ENCODE measurements at regions not wholly inside any gene's neighbourhood (a gene's known extent, or its start where the extent isn't known, plus 50 kb on each side); places are given as distances from the start of the nearest gene placed in this dataset.
"Not testable (repeated sequence)": the region's sequence is repeated elsewhere in the genome, so short reads cannot be mapped to it uniquely, and the experiment has no call there.

DNA sequence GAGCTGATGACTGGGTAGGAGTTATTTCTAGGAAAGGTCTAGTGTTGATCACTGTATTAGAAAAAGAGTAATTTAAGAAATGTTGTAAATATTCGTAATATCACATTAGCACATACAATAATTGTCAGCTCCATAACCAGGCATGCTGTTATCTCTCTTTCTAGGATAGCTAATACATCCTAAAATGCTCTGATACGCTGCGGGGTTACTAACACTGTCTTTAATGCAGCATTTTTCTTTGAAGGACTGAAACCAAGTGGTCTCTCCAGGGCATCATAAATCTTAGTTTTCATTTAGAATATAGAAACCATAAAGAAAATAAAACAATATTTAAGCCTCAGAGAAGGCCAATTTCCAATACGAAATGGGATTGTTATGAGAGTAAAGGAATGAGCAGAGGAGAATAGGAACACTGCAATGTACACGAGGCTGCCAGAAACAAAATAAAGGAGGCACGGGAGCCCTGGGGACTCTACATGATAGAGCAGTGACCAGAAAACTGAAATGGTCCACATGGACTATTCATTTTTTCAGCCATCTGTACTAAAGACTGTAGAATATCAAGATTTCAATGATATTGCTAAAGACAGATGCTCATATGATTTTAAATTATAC, 1606.7 kb upstream of the AGA start:
- DNase-seq = no peak

DNA sequence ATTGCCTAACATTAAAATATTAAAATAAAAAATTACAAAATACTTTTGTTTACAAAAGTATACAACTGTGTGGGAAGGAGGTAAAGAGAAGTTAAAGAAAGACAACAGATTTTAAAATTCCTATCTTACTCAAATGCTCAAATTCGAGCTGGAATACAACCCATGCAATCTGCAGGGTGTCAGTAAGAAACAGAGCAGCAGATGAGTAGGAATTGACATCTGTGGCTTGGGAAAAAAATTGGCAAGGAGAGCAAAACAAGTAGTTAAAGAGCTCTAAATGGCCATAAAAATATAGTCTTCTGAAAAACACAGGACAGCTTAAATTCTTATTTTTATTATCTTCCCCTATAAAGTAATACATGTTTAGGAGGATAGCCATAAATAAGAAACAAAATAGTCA, 1609.0 kb upstream of the AGA start:
- DNase-seq = no peak

DNA sequence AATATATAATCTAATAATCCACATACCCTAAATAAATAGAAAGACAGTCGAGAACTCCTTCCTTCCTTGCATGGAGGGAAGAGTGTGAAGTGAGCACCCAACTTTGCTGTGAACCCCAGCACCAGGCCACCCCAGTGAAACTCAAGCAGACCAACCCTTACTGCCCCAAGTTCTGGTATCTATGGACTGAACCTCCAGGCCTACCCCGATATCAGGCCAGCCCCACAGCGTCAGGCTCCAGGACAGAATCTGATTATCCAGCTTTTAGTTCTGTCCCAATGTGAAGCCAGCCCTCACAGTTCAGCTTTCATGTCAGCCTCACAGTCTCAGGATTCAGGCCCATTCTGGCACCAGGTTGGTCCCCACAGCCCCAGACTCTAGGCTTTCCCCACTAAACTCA, 1617.2 kb upstream of the AGA start:
- no peak for DNase-seq

DNA sequence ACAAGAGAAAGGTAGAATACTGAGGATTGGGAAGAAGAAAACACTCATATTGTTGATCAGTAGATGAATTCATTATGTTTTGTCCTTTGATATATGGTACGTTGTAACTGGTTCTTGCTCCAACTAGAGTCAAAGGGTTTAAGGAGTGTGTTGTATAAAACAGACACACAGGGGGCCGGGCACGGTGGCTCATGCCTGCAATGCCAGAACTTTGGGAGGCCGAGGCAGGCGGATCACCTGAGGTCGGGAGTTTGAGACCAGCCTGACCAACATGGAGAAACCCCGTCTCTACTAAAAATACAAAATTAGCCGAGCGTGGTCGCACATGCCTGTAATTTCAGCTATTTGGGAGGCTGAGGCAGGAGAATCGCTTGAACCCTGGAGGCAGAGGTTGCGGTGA, 1624.0 kb upstream of the AGA start:
- DNase-seq = not testable (repeated sequence)

DNA sequence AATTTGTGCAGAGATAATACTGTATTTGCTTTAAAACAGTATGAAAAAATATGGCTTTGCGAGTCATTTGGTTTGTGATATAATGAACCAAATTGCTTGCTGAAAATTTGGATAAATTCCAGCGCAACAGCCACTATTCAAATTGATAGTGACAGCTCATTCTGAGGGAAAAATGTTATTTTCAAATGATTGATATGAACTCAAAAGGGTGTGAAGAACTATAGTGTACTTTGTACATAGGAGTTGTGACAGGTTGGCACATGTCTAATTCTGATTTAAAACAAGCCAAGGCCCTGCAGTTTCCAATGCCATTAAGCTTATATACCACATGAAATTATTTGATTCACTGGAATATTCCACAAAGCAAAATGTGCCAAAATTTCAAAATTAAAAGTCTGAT, 1628.9 kb upstream of the AGA start:
- DNase-seq = no peak

DNA sequence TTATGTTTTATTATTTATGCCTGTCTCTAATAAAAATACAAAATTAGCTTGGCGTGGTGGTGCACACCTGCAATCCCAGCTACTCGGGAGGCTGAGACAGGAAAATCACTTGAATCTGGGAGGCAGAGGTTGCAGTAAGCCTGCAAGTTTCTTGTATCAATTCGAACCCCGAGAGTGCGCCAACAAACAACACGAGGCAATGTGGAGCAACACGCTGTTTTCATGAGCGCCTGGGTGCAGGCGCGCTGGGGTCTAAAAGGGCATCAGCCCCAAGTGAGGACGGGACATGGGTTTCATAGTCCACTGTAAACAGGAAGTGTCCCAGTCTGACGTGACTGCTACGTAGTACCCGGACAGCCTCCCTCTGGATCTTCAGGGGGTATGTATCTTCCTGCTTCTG, 1634.6 kb upstream of the AGA start:
- DNase-seq = no peak

DNA sequence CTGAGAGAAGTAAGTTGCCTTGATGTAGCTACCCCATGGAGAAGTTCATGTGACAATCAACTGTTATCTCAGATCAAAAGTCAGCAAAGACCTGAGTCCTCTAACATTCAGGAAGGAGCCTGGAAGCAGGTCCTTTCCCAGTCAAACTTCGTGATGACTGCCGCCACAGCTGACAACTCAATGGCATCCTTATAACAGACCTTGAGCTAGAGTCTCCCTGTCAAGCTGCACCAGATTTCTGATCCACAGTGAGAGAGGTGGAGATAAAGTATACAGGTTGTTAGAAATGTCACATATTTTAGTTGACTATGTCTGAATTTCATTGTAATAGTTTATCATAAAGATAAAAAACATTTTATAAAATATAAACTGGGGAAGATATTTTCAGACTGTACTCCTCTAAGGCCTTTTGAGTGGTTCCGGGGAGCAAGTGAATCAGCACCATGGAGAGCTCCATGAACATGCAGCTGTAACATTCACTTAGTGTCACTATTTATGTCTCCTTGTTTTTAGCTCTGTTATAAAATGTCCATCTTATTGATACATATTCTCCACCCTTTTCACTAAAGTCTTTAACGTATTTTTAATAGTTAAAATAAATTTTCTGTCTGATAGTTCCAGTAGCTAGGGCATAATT, 1653.5 kb upstream of the AGA start:
- DNase-seq = peak; percentile 44

DNA sequence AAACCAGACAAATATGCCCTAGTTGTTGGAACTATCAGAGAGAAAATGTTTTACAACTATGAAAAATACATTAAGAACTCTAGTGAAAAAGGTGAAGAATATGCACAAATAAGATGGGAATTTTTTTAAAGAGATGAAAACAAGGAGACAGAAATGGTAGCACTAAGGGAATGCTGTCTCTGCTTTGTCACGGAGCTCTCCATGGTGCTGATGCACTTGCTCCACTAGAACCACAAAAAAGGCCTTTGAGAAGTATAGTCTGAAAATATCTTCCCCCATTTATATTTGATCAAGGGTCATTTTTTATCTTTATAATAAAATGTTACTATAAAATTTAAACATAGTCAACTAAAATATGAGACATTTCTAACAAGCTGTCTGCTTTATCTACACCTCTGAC, 1655.5 kb upstream of the AGA start:
- peak; percentile 42 for DNase-seq

DNA sequence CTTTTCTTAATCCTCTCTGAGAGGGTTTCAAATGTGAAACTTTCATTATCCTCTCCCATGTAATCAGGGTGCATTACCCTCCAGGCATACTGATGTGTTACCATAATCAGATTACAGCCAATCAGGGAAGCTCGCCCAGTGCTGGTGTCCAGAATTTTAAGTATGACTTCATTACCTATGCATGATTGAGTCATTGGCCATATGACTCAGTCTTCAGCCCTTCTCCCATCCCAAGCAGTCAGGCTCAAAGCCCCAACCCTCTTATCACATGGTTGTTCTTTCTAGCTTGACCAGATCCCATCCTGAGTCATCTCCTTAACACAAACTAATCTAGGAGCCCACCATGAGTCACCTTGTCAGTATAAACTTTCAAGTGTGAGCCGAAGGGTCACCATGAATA, 1668.1 kb upstream of the AGA start:
- no peak for DNase-seq

DNA sequence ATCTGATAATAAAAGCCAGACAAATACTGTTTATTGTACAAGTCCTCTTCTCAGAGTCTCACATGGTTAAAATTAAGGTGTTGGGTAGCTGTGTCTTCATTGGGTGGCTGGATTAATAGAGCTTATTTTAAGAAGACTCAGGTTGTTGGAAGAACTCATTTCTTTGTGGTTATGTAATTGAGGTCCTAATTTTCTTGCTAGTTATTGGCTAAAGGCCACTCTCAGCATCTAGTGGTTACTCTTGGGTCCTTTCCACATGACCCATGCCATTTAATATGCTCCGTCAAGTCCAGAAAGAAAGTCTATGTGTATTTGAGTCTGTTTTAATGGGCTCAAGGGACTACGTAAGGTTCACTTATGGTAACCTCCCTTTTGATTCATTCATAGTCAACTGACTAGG, 1668.6 kb upstream of the AGA start:
- no peak for DNase-seq

DNA sequence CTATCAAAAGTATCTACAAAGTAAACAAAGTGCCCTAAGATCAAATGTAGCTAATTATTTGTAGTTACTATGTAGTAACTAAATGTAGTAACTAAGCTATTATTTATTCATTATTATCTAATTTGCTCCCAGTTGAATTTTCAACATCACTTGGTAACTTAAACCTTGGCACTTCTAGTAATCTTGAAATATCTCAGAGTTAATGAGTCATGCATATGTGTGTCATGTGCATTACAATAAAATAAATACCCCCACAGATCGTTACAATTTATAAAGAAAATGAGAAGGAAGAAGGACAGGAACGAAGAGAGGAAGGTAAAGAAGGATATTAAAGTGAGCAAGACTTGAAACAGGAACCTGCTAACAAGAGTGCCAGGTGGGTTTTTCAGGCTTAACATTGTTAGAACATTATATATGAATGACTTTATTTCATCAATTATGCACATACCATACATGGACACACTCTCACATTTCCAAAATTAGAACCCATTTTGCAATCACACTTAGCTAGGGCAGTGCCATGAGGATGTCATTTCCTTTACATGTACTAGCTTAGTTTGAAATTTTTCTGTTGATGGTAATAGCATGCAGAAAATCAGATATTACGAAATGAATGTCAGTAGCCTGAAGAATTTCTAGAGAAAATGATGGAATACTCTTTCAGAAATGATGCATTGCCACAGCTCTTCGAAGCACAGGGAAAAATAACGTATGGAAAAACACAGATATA, 1670.4 kb upstream of the AGA start:
- no peak for DNase-seq

DNA sequence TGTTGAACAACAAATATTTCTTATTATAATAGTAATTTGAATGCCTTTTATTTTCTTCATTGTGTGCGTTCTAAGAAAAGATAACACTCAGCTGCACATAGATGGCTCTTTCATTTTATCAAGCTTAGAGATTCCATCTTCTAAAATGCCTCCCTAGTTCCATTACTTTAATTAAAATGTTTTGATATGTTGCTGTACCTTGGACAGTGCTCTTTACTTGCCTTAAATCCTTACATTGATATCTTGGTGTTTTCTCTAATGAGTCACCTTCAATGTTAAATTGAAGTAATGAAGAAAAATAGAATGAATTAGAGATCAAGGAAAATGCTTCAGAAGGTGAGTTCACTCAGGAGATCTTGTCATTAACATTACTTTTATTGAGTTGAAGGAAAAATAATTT, 1672.4 kb upstream of the AGA start:
- DNase-seq = no peak

DNA sequence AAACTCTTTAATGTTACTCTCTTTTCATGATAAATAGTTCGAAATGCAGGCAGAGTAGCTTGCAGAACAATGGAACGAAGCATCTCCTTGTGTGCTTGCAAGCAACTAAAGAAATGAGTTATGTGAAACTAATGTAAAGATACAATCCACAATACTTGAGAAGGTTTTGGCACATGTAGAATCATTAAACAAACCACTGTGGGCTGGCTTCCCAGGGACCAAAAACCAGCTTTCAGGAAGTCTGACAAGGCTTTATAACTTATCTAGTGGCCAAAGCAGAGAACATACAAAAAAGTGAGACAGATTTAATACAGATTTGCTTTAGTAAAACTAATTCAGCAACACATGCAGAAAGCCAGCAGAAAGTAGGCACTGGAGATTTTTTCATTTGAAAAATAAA, 1673.8 kb upstream of the AGA start:
- no peak for DNase-seq

DNA sequence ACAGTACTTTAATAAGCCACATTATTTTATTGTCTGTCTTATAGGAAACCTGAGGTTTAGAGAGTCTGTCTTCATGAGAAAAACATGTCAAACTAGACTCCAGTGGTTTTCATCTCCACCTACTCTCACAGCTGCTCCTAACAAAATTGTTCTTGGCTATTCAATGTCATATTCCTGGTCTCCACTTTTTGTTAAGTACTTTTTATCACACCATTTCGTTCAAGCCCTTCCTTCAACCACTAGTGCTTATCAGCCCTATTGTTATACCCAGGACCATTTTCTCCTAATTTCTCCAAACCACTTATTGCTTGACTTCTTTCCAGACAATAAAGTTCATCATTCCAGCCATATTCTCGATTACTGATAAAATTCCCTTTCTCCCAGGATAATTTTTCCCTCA, 1674.3 kb upstream of the AGA start:
- DNase-seq = no peak

DNA sequence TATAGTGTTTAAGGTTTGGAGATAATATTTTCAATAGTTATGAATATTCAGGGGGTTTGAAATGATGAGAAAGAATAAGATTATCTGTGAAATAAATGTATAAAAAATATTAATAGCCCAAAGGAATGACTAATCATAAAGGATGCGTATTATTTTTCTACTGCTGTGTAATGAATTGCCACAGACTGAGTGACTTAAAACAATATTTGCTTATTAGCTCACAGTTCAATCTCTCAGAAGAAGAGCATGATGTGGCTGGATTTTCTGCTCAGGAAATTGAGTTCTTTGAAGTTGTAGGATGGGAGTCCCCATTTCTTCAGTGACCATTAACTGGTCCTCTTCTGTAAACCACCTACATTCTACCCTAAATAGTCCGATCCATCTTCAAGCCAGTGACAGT, 1680.8 kb upstream of the AGA start:
- no peak for DNase-seq

DNA sequence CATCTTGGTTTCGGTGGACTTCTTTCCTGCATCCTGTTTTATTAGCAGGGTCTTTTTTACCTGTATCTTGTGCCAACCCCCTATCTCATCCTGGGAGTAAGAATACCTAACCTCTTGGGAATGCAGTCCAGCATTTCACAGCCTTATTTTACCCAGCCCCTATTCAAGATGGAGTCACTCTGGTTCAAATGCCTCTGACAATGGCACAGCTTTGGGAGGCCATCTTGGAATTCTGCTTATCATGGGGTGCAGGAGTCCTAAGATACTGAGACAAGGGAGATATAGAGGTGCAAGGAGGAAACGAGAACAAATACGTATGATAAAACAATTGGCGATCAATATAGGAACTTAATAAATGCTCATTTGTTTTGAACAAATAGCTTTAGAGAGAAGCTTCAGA, 1682.2 kb upstream of the AGA start:
- DNase-seq = no peak

DNA sequence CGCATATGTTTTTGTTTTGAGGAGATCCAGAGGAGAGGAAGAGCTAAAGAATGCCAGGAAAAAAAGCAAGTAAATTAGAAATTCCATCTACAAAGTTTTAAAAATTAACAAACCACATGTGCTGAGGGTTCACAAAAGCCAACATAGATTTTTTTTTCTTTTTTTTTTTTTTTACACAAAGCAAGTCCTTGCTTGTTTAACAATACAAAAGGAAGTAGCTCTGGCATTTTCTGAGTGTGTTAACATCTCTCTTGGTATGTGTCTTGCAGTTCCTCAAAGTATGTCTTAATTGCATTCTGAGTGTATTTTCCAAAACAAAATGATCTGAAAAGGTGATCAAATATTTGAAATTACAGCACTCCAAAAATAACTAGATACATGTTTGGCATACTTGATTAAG, 1682.7 kb upstream of the AGA start:
- DNase-seq = no peak

DNA sequence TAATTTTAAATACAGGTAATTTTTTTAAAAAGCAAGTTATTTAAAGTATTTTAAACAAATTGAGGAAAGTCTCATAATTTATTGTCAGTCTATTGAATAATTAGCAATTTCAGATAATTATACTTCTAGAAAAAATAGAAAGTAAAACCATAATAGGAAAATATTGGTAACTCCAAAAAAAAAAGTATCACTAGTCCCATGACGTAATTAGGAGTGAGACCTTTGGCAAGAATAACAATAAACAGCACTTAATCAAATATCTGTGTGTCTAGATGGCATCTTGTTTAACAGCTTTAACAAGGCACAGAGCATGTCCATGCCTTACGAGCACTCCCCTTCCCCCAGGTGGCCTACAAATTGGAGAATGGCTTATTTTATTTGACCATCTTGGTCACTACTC, 1683.6 kb upstream of the AGA start:
- no peak for DNase-seq

DNA sequence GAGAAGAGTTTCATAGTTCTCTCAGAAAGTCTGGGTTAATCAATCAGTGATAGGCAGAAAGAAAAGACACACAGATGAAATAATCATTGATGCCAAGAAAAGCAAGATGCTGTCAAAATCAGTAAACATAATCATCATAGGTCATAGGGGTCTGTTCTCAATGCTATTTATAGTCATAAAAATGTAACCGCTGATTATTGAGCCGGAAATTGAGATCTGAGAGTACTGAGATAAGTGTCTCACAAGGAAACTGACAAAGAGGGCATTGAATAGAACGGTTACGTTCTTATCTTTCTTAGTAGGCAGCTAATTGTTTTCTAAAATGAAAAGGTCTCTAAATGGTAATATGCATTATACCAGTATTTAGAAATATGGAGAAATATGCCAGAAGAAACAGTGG, 1686.1 kb upstream of the AGA start:
- no peak for DNase-seq

DNA sequence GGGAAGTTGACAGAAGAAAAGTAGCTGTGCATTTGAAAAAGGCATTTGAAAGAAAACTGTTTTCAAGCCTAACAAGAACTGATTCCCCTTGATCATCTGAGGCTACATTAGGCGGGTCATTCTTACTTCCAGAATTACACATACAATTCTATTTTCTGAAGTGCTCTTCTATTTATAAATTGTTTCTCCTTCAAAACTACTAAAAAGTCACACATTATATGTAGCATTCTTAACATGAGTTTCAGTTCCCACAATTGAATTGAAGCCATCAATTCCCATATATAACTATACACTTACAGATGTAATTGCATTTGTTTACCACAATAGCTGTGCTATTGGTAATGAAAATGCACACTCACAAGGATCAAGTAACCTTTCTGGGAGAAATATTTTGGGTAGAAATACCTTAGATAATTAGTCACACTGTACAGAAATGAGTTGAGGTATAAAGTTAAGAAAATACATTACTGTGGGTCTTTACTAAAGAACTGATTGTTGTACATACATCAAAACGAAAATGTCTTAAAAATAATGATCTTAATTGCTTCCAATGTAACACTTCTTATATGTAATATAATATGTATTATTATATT, 1688.0 kb upstream of the AGA start:
- DNase-seq = no peak

DNA sequence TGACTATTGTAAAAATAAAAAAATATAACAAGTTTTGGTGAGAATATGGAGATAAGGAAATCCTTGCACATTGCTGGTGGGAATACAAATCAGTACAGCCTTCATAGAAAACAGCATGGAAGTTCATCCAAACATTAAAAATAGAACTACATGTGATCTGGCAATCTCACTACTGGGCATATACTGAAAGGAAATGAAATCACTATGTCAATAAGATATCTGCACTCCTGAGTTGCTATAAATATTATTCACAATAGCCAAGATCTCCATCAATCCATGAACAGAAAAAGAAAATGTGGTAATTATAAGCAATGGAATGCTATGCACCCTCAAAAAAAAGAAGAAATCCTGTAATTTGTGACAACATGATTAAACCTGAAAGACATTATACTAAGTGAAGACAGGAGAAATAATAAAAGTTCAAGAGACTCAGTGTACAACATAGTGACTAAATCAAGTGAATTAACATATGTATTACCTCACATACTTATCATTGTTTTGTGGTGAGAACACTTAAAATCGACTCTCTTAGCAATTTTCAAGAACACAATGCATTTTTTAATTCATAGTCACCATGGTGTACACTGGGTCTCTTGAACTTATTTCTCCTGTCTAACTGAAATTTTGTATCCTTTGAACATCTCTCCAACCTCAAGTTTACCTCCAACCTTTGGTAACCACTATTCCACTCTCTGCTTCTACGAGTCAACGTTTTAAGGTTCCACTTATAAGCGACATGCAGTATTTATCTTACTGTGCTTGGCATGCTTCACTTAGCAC, 1703.7 kb upstream of the AGA start:
- DNase-seq = no peak

DNA sequence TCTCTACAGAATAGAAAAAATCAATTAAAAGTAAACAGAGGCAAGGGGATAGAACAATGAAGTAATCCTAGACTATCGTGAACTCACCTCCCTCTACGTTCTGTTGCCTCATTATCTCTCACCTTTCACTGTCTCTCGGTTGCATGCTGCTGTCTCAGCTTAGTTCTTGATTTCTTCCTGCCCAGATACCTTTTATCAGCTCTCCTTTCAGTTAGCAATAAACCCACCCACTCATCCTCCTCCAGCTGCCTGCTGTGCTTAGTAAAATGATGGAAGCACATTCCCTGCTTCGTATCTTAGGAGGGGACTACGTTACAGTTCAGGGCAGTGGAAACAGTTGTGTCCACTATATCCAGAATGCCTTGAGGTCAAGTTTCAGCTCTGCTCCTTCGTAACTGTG, 1709.5 kb upstream of the AGA start:
- no peak for DNase-seq

DNA sequence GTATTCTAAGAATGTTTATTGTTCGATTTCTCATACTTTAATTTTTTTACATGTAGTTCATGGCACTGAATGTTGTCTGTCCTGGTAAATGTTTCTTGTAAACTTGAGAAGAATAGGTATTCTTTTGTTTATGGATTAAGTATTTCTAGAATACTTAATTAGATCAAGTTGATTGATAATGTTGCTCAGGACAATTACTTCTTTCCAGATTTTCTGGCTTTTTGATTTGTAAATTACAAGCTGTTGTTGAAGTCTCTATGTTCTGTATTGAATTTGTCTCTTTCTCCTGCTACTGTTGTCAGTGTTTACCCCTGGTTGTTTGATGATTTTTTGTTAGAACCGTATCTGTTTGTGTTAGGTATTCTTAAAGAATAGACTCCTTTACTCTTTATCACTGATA, 1720.9 kb upstream of the AGA start:
- DNase-seq = no peak

Measured in right forelimb (tissue), 1 donor.